ENCODE measurements at regions not wholly inside any gene's neighbourhood (a gene's known extent, or its start where the extent isn't known, plus 50 kb on each side); places are given as distances from the start of the nearest gene placed in this dataset.
"Not testable (repeated sequence)": the region's sequence is repeated elsewhere in the genome, so short reads cannot be mapped to it uniquely, and the experiment has no call there.

DNA sequence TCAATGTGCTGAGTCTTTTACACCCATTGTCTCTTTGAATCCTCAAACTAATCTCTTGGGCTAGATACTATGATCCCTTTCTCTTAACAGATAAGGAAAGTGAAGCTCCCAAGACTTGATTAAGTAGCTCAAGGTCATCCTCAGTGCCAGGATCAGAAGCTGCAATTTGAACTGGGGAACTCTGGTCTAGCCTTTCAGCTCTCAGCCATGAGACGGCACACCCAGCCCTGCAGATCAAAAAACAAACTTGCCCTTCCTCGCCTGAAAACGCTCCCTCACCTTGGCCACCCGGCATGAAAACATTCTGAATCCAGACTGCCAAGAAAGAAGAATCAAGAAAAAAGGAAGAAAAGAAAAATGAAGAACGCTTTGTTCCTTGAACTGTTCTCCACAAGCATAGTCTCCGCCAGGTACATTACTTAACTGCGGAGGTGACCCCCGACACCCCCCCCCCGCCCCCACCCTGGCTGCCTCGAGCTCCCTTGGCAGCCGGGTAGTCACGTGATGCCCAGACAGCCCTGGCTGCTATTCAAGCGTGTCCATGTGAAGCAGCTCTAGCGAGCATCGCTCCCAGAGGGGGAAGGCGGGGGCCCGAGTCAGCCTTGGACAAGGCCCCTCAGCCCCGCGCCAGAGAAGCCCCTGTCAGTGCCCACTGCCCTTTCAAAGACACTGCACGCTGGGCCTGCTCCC lies 451.2 kb downstream of the MIAT start:
- Histone ChIP-seq H3K9me3 (ENCODE audit: control insufficient read depth, low read depth, low read length) (no peaks in the 10 kb centered on the region), H3K4ac (ENCODE audit: low read depth, low read length) (no peak overlapping the region), H3K4me1 (ENCODE audit: insufficient read depth, low read length) (0 out of 2 replicates have a peak, but pooled peaks cover 2% of the 10 kb centered on the region), H3K23me2 (ENCODE audit: insufficient read length, low read depth, low read length, poor library complexity, severe bottlenecking) (no peaks in the 10 kb centered on the region), H2BK5ac (ENCODE audit: insufficient read length, low read length) (no peak overlapping the region), H4K20me1 (ENCODE audit: control insufficient read depth, insufficient read depth, insufficient read length) (no peaks in the 10 kb centered on the region), H3K9ac (ENCODE audit: extremely low read depth, insufficient read length, low read length) (no peak overlapping the region), H3K79me2 (ENCODE audit: insufficient read depth, low read length) (no peaks in the 10 kb centered on the region), H4K5ac (ENCODE audit: insufficient read length, low read depth, low read length) (no peak overlapping the region), H2BK120ac (ENCODE audit: low read depth, low read length, poor library complexity, severe bottlenecking) (no peak overlapping the region), H3K14ac (ENCODE audit: insufficient read depth, low read length) (no peak overlapping the region), H3K4me2 (ENCODE audit: insufficient read depth, insufficient read length, low read length) (no peak overlapping the region), H3K18ac (ENCODE audit: insufficient read length, low read depth, low read length) (no peak overlapping the region), H3K56ac (ENCODE audit: insufficient read length, low read depth, low read length) (no peak overlapping the region), H2BK15ac (ENCODE audit: low read depth, low read length) (no peak overlapping the region), H3K27ac (ENCODE audit: insufficient read length, low read depth, low read length) (no peak overlapping the region), H2AK5ac (ENCODE audit: insufficient read length, low read length) (no peak overlapping the region), H4K8ac (replicated peaks; ENCODE audit: insufficient read length, low read depth, low read length) (no peak overlapping the region), H2AFZ (ENCODE audit: low read length) (no peak overlapping the region), H4K91ac (ENCODE audit: insufficient read length, low read depth, low read length) (no peak overlapping the region), H3K27me3 (ENCODE audit: insufficient read depth, low read length) (no peaks in the 10 kb centered on the region), H3K79me1 (ENCODE audit: insufficient read depth, low read depth, low read length, poor library complexity, severe bottlenecking) (no peaks in the 10 kb centered on the region), H3K23ac (ENCODE audit: insufficient read length, low read depth, low read length) (no peak overlapping the region), H2BK12ac (ENCODE audit: insufficient read length, low read depth, low read length) (no peak overlapping the region), H2BK20ac (ENCODE audit: low read depth, low read length, poor library complexity, severe bottlenecking) (no peak overlapping the region), H3T11ph (ENCODE audit: low read length) (no peak overlapping the region)
- Mint-ChIP-seq H3K9me3 (no peaks in the 10 kb centered on the region), H3K4me1 (peaks cover 8 to 20% of the 10 kb centered on the region in 2 experiments; a peak in 3 of 4 replicates), H3K4me3 (no peak overlapping the region), H3K27ac (no peak overlapping the region), H3K36me3 (ENCODE audit: insufficient read depth in 1 of 3, low read depth in 3 of 3) (no peaks in the 10 kb centered on the region), H3K27me3 (ENCODE audit: low read depth) (peaks cover 9% of the 10 kb centered on the region)
- no peak for DNase-seq
- WGBS (ENCODE audit: extremely low coverage, insufficient read length, low lambda C conversion rate): no CpG with 5 or more reads among the region's 20 CpGs
- TF ChIP-seq, protein P1, sequence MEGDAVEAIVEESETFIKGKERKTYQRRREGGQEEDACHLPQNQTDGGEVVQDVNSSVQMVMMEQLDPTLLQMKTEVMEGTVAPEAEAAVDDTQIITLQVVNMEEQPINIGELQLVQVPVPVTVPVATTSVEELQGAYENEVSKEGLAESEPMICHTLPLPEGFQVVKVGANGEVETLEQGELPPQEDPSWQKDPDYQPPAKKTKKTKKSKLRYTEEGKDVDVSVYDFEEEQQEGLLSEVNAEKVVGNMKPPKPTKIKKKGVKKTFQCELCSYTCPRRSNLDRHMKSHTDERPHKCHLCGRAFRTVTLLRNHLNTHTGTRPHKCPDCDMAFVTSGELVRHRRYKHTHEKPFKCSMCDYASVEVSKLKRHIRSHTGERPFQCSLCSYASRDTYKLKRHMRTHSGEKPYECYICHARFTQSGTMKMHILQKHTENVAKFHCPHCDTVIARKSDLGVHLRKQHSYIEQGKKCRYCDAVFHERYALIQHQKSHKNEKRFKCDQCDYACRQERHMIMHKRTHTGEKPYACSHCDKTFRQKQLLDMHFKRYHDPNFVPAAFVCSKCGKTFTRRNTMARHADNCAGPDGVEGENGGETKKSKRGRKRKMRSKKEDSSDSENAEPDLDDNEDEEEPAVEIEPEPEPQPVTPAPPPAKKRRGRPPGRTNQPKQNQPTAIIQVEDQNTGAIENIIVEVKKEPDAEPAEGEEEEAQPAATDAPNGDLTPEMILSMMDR (conservative IDR thresholded peaks at IDR 0.05): no peak

DNA sequence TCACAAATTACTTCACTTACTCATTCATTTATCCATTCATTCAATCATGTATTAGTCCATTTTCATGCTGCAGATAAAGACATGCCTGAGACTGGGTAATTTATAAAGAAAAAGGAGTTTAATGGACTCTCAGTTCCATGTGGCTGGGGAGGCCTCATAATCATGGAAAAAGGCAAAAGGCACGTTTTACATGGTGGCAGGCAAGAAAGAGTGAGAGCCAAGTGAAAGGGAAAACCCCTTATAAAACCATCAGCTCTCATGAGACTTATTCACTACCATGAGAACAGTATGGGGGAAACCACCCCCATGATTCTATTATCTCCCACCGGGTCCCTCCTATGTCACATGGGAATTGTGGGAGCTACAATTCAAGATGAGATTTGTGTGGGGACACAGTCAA lies 452.0 kb downstream of the MIAT start:
- H4K20me1 ChIP-seq (ENCODE audit: control insufficient read depth, insufficient read depth, insufficient read length); H3K14ac ChIP-seq (ENCODE audit: insufficient read depth, low read length); H4K91ac ChIP-seq (ENCODE audit: insufficient read length, low read depth, low read length); H4K5ac ChIP-seq (ENCODE audit: insufficient read length, low read depth, low read length); H2BK15ac ChIP-seq (ENCODE audit: low read depth, low read length); H3K9me3 ChIP-seq (ENCODE audit: control insufficient read depth, low read depth, low read length); DNase-seq; H3K27ac ChIP-seq (ENCODE audit: insufficient read length, low read depth, low read length); H3K18ac ChIP-seq (ENCODE audit: insufficient read length, low read depth, low read length); H3K23me2 ChIP-seq (ENCODE audit: insufficient read length, low read depth, low read length, poor library complexity, severe bottlenecking); H3K79me1 ChIP-seq (ENCODE audit: insufficient read depth, low read depth, low read length, poor library complexity, severe bottlenecking); H3K56ac ChIP-seq (ENCODE audit: insufficient read length, low read depth, low read length); H3K4me1 ChIP-seq (ENCODE audit: insufficient read depth, low read length); H2BK12ac ChIP-seq (ENCODE audit: insufficient read length, low read depth, low read length); H2BK20ac ChIP-seq (ENCODE audit: low read depth, low read length, poor library complexity, severe bottlenecking); H3K9me3 Mint-ChIP-seq; H3K27me3 ChIP-seq (ENCODE audit: insufficient read depth, low read length); H3K4ac ChIP-seq (ENCODE audit: low read depth, low read length); H3K4me3 Mint-ChIP-seq; H3K4me2 ChIP-seq (ENCODE audit: insufficient read depth, insufficient read length, low read length); H2BK120ac ChIP-seq (ENCODE audit: low read depth, low read length, poor library complexity, severe bottlenecking); H3K9ac ChIP-seq (ENCODE audit: extremely low read depth, insufficient read length, low read length); H4K8ac ChIP-seq (replicated peaks; ENCODE audit: insufficient read length, low read depth, low read length); H2AFZ ChIP-seq (ENCODE audit: low read length); H3K27ac Mint-ChIP-seq; H2AK5ac ChIP-seq (ENCODE audit: insufficient read length, low read length); H3K23ac ChIP-seq (ENCODE audit: insufficient read length, low read depth, low read length); H2BK5ac ChIP-seq (ENCODE audit: insufficient read length, low read length); H3K36me3 Mint-ChIP-seq (ENCODE audit: insufficient read depth in 1 of 3, low read depth in 3 of 3); H3K27me3 Mint-ChIP-seq (ENCODE audit: low read depth); H3T11ph ChIP-seq (ENCODE audit: low read length); H3K79me2 ChIP-seq (ENCODE audit: insufficient read depth, low read length): not testable (repeated sequence)
- WGBS (ENCODE audit: extremely low coverage, insufficient read length, low lambda C conversion rate): no CpG with 5 or more reads among the region's 2 CpGs
- H3K4me1 Mint-ChIP-seq: peaks cover 8 to 20% of the 10 kb centered on the region in 2 experiments; a peak in 3 of 4 replicates
